GM10266 (cell line): ENCODE measurements at regions not wholly inside any gene's neighbourhood (a gene's known extent, or its start where the extent isn't known, plus 50 kb on each side); places are given as distances from the start of the nearest gene placed in this dataset.

Source experiments
- DNase-seq: peaks from one replicate; pipeline ENCODE4 v3.0.0; 2012; ENCODE audit errors: extremely low spot score
- TF ChIP-seq, protein P1 (sequence below): IDR thresholded peaks from 2 replicates; pipeline ENCODE4 v1.5.1; 2012; ENCODE audit warnings: mild to moderate bottlenecking, low read depth; ENCODE audit not compliant: control insufficient read depth, insufficient read depth; ENCODE audit errors: missing control alignments

DNA sequence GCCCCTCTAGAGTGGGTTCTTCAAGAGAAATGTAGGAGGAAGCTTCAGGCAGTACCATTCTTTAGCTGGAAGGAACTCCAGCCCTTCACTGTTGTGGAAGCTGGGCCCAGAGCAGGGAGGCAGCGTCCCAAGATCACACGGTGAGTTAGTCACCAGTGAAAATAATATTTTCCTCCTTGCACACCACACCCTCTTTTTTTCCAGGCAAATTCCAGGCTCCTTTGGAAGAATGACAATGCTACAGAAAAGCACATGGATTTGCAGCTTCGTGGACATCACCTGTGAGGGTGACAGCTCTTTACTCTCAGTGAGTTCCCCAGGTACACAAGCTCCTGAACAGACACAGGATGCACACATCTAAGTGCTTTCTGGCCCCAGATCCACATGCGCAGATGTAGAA lies 157.1 kb downstream of the COL6A3 start:
- TF ChIP-seq, protein P1, sequence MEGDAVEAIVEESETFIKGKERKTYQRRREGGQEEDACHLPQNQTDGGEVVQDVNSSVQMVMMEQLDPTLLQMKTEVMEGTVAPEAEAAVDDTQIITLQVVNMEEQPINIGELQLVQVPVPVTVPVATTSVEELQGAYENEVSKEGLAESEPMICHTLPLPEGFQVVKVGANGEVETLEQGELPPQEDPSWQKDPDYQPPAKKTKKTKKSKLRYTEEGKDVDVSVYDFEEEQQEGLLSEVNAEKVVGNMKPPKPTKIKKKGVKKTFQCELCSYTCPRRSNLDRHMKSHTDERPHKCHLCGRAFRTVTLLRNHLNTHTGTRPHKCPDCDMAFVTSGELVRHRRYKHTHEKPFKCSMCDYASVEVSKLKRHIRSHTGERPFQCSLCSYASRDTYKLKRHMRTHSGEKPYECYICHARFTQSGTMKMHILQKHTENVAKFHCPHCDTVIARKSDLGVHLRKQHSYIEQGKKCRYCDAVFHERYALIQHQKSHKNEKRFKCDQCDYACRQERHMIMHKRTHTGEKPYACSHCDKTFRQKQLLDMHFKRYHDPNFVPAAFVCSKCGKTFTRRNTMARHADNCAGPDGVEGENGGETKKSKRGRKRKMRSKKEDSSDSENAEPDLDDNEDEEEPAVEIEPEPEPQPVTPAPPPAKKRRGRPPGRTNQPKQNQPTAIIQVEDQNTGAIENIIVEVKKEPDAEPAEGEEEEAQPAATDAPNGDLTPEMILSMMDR, result no peak
- DNase-seq, result no peak

DNA sequence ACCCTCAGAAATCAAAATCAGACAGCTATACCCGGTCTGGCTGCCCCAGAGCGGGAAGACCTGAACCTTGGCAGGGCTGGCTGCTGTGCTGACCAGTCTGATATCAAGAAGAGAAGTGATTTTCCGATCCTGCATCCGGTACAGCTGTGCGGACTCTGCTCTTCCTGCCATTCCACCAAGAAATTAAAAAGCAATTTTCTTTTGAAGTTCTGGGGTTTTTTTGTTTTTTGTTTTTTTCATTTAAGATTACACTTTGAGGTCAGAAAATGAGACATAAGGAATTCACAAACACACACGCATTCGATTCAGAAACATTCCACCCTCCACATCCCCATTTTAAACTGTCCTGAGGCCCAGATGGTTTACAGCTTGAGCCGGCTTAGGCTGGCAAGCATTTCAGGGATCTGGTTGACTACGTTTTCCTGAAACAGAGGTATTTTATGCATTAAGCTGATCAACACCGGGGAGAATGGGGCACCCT lies 156.5 kb downstream of the COL6A3 start:
- DNase-seq, result no peak
- TF ChIP-seq, protein P1, result no peak

DNA sequence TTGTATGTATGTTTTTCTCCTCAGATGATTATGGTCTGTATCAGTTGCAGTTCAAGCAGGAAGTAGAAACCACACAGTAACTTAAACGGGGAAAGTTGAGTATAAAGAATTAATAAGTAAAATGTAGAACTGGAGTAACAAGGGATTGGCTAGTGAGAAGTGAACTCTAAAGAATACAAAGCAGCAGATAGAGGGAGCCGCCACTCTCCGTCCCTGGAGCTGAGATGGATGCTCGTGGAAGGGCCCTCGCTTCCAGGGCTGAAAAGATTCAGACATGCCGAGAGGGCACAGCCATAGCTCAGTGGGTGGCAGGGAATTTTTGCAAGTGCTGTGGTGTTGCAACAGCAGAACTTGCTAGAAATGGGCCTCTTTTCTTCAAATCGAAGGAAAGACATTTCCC lies 155.8 kb downstream of the COL6A3 start:
- no peak for DNase-seq

DNA sequence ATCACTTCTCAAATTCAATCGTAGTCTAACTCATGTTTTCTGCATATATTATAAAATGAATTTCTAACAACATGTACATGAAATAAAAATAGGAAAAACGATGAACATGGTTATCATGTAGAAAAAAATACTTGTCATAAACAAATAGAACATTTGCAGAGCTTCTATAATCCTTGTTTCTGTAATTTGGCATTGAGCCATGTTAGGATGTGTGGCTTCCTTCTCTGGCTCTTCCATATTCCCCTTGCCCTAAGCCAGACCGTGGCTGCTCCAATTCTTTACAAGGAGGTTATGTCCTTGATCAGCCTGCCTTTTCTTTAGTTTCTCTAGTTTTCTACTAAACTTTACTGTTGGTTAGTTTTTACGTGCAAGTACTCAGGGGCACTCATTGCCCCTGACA lies 155.3 kb downstream of the COL6A3 start:
- TF ChIP-seq, protein P1, result no peak
- DNase-seq, result no peak

More for the DNA sequence above, 155.8 kb downstream of the COL6A3 start:
- TF ChIP-seq, protein P1, result no peak

DNA sequence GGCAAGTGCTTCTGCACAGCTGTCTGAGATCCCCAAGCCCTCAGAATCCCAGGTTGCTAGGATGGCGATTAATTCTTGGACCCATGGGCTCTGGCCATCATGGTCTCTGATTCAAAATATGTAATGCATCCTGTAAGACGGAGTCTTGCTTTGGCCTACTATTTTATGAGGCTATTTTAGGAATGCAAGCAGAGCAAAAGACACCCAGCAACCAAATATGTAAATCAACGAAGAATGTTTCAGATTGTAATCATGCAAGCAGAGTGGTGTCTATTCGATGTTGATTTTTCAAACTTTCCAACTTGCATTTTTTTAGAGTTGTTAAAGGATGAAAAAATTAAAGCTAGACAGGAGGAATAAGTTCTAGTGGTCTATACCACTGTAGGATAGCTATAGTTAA lies 154.8 kb downstream of the COL6A3 start:
- TF ChIP-seq, protein P1, result no peak
- DNase-seq, result no peak

DNA sequence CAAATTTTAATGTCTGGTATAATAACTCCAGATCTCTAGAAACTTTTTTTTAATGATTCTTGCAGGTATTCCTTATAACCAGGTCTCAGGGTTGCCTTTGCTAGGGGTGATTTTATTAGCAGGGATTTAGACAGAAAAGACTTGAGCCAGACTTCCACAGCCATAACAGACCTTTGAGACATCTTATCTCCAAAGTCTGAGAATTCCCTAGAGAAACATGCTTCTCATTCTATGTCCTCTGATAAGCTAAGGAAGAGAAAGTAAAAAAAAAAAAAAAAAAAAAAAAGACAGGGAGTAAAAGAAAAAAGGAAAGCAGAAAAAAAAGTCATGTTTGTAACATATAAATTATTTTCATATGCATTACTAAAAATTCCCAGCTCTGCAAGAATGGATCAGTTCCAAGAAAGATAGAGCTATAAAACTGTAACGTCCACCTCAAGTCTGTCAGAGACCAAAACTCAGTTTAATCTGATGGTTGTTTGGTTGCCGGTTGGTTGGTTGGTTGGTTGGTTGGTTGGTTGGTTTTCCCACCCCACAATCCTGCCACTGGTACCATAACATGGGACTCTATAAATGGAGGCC lies 153.8 kb downstream of the COL6A3 start:
- DNase-seq, result no peak
- TF ChIP-seq, protein P1, result no peak

DNA sequence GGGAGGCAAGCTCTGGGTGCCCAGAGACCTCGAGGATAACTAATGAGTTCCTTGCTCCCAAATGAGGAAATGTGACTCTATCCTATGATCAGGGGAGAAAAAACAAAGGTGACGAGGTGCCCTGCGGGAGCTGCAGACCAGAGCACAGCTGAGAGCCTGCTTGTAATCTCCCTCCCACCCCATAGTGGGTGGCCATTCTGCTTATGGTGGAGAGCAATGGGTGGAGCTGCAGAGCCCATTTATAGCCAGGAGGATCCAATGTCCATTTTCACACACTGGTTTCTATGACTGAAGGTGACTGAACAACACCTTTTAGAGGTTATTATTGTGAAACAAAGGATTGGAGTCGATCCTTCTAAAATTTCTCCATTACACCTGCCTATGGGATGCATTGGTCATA lies 153.3 kb downstream of the COL6A3 start:
- no peak for DNase-seq
- TF ChIP-seq, protein P1, result no peak
